ENCODE measurements at regions not wholly inside any gene's neighbourhood (a gene's known extent, or its start where the extent isn't known, plus 50 kb on each side); places are given as distances from the start of the nearest gene placed in this dataset.
"Not testable (repeated sequence)": the region's sequence is repeated elsewhere in the genome, so short reads cannot be mapped to it uniquely, and the experiment has no call there.

DNA sequence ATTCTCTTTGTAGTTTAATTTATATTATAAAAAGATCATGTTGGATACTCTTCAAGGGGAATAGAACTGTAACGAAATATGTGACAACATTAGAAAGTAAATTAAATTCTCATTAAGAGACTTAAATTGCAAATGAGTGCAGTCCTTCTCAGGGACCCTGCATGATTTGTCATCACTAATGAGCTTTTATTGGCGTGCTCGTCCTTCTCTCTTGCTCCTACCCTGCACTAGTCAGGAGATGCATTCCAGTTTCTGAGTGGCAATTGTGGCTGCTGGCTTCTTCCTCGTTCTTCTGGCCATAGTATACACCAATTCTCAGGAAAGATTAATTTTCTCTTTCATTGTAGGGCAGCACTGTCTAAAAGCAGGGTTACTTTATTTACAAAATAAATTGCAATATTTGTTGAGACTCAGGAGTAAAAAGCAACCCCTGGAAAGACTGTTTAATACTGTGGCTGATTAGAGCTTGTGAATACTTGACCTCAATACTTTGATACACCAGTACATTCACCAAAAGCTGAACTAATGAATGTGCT lies 376.3 kb upstream of the CHD1 start:
- no peaks in the 10 kb centered on the region for H3K4me1 Mint-ChIP-seq (ENCODE audit: low read depth)
- no peaks in the 10 kb centered on the region for H3K36me3 Mint-ChIP-seq (ENCODE audit: low read depth)
- H3K27ac Mint-ChIP-seq: no peak overlapping the region
- no peaks in the 10 kb centered on the region for H3K9me3 Mint-ChIP-seq
- H3K4me3 Mint-ChIP-seq: no peak overlapping the region
- no peaks in the 10 kb centered on the region for H3K27me3 Mint-ChIP-seq

DNA sequence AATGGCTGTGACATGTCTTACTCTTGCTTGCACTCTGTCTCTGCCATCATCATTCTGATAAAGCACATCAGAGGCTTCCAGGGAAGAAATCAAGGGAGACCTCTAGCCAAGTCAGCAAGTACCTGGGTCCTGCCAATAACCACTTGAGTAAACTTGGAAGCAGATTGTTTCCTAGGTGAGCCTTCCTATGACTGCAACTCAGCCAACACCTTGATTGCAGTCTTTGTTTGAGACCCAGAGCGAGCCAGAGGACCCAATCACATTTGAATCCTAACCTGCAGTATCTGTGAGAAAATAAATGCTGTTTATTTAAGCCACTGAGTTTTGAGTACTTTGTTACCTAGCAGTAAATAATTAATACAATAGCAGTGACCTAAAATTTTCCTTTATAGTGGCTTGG lies 356.8 kb upstream of the CHD1 start:
- Mint-ChIP-seq H3K4me1 (ENCODE audit: low read depth) (no peaks in the 10 kb centered on the region), H3K4me3 (no peak overlapping the region), H3K36me3 (ENCODE audit: low read depth) (no peaks in the 10 kb centered on the region), H3K27me3 (no peaks in the 10 kb centered on the region), H3K9me3 (no peaks in the 10 kb centered on the region), H3K27ac (no peak overlapping the region)

DNA sequence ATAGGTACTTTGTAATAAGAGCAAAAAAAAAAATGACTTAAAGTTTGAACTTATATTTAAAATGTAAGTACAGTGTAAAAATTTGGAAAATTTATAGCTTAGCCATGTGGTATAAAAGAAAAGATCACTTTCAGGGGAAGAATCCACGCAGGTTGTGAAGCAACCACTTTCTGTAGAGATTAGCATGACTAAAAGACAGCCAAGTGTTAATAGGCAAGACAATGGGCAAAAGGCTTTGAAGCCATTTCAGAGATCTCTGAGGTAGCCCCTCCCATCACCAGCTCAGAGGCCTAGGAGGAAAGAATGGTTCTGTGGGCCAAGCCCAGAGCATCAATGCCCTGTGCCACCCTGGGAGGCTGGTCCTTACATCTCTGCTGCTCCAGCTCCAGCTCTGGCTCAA lies 346.3 kb upstream of the CHD1 start:
- Mint-ChIP-seq H3K27me3 (no peaks in the 10 kb centered on the region), H3K27ac (no peak overlapping the region), H3K36me3 (ENCODE audit: low read depth) (no peaks in the 10 kb centered on the region), H3K9me3 (peaks cover 6% of the 10 kb centered on the region), H3K4me1 (ENCODE audit: low read depth) (no peaks in the 10 kb centered on the region), H3K4me3 (no peak overlapping the region)

DNA sequence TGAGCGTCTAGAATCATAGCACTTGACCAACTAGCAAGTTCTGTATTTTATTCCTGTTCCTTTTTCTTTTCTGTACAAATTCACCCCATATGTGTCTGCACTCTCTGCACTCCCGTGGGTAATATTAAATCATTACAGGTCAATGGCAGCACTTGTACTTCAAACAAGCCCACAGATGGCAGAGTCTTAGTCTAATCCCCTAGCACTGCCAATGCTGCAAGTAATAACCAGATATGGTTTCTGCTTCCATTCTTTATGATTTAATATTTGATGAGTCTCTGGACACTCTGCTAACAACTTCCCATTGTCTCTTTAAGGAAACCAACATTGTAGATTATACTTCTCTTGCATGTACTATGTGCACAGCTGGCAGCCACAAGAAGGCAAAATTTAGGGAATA lies 343.8 kb upstream of the CHD1 start:
- H3K4me3 Mint-ChIP-seq: no peak overlapping the region
- no peaks in the 10 kb centered on the region for H3K36me3 Mint-ChIP-seq (ENCODE audit: low read depth)
- peaks cover 6% of the 10 kb centered on the region for H3K9me3 Mint-ChIP-seq
- no peaks in the 10 kb centered on the region for H3K27me3 Mint-ChIP-seq
- no peaks in the 10 kb centered on the region for H3K4me1 Mint-ChIP-seq (ENCODE audit: low read depth)
- no peak overlapping the region for H3K27ac Mint-ChIP-seq

DNA sequence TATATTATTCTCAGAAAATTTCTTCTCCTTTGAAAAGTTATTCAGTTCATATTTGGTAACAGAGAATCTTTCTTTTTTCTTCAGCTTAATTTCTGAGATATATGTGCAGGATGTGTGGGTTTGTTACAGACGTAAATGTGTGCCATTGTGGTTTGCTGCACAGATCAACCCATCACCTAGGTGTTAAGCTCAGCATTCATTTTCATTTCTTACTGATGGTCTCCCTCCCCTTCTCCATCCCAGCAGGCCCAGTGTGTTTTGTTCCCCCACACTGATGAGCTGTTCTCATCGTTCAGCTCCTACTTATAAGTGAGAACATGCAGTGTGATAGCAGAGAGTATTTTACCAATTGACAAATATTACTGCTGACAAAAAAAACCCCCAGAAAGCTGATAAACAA lies 330.0 kb upstream of the CHD1 start:
- H3K36me3 Mint-ChIP-seq (ENCODE audit: low read depth): no peaks in the 10 kb centered on the region
- H3K4me1 Mint-ChIP-seq (ENCODE audit: low read depth): no peaks in the 10 kb centered on the region
- no peak overlapping the region for H3K27ac Mint-ChIP-seq
- H3K9me3 Mint-ChIP-seq: peaks cover 24% of the 10 kb centered on the region
- H3K27me3 Mint-ChIP-seq: no peaks in the 10 kb centered on the region
- no peak overlapping the region for H3K4me3 Mint-ChIP-seq

DNA sequence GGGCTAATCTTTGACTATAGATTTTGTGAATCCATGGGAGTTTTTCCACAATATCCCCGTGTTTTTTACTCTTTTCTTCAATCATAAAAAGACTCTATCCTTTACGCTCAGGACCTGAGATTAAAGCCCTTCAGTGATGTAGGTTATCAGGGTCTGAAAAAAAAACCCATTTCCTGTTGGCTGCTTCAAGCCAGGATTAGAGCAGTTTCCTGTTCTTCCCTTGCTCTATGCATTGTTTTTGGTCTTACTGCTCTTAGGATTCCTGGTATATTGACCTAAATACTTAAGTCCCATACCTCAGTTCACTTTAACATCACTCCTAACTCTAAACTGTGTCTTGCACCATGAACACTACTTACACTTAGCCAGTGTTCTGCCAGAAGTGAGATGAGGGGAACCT lies 319.3 kb upstream of the CHD1 start:
- no peaks in the 10 kb centered on the region for H3K4me1 Mint-ChIP-seq (ENCODE audit: low read depth)
- no peaks in the 10 kb centered on the region for H3K27me3 Mint-ChIP-seq
- H3K9me3 Mint-ChIP-seq: no peaks in the 10 kb centered on the region
- H3K4me3 Mint-ChIP-seq: no peak overlapping the region
- H3K36me3 Mint-ChIP-seq (ENCODE audit: low read depth): no peaks in the 10 kb centered on the region
- no peak overlapping the region for H3K27ac Mint-ChIP-seq

DNA sequence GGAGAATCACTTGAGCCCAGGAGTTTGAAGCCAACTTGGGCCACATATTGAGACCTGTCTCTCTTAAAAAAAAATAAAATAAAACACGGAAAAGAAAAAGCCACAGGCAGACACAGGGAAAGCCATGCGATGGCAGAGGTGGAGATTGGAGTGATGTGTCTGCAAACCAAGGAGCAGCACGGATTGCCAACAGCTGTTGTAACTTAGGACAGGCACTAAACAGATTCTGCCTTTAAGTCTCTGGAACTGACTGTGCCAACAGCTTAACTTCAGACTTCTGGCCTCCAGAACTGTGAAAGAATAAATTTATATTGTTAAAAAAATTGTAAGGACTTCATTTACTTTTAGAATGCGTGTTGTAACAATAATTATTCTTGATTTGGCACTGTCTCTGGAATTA lies 318.5 kb upstream of the CHD1 start:
- Mint-ChIP-seq H3K27ac (no peak overlapping the region), H3K4me1 (ENCODE audit: low read depth) (no peaks in the 10 kb centered on the region), H3K36me3 (ENCODE audit: low read depth) (no peaks in the 10 kb centered on the region), H3K4me3 (no peak overlapping the region), H3K27me3 (no peaks in the 10 kb centered on the region), H3K9me3 (no peaks in the 10 kb centered on the region)

DNA sequence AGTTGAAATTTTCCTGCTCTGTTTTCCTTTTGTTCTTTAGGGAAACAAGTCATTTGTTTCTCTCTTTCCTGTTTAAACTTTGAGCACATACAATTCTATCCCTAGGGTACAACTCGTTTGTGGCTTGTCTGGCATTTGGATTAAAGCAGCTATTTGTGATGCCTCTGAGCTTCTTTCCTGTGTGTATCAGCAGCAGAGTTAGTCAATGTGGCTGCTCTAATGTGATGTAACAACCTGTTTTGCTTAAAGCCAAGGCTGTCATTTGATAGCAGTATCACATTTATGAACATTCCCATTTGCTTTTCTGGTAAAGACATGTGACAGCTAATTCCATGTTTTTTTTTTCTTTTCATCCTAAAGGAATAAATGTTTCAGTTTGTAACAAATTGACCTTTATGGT lies 314.3 kb upstream of the CHD1 start:
- H3K27me3 Mint-ChIP-seq: no peaks in the 10 kb centered on the region
- no peak overlapping the region for H3K4me3 Mint-ChIP-seq
- no peaks in the 10 kb centered on the region for H3K9me3 Mint-ChIP-seq
- no peak overlapping the region for H3K27ac Mint-ChIP-seq
- H3K36me3 Mint-ChIP-seq (ENCODE audit: low read depth): no peaks in the 10 kb centered on the region
- H3K4me1 Mint-ChIP-seq (ENCODE audit: low read depth): no peaks in the 10 kb centered on the region

DNA sequence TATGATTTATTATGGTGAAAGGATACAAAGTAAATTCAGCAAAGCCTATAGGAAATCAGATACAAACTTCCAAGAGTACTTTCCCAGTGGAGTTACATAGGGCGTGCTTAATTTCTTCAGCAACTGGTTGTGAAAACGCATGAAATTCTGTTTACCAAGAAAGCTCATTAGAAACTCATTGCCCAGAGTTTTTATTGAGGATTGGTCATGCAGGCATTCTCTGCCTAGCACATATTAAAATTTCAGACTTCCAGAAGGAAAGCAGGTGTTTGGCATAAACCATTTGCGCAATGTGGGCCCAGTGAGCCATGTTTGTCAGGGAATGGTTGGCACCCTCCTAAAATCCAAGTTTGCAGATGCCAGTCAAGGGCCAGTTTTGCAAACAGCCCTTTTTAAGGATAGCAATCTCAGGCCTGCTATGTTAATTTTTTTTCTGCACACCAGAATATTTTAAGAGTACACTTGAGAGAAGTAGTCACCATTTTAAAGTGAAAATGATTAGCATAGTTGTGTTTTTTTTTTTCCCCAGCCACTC lies 311.1 kb upstream of the CHD1 start:
- peaks cover 3% of the 10 kb centered on the region for H3K9me3 Mint-ChIP-seq
- no peak overlapping the region for H3K27ac Mint-ChIP-seq
- no peaks in the 10 kb centered on the region for H3K27me3 Mint-ChIP-seq
- no peaks in the 10 kb centered on the region for H3K36me3 Mint-ChIP-seq (ENCODE audit: low read depth)
- H3K4me3 Mint-ChIP-seq: no peak overlapping the region
- H3K4me1 Mint-ChIP-seq (ENCODE audit: low read depth): no peaks in the 10 kb centered on the region

DNA sequence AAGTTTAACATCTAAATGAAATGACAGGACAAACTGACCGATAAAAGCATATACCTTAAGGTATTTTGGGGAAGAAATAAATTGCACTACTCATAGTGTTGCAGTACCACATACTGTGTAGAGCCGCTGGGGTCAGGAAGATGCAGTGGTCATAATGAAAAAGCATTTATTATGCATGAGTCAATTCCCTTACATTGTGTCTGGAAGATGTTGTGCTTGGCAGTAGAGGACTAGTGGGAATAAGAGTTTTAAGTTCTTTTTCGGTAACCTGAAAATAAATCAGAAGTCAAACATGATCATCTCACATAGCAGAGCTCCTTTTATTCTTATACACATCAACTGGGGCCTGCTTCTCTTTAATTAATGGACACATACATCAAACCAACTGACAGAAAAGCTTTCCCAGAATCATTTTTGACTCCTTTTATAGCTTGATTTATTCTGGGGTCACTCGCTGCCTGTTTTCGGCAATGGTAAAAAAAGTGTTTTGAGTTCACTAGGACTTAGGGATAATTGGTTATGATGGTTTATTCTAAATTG lies 262.5 kb upstream of the CHD1 start:
- no peaks in the 10 kb centered on the region for H3K4me1 Mint-ChIP-seq (ENCODE audit: low read depth)
- H3K9me3 Mint-ChIP-seq: no peaks in the 10 kb centered on the region
- no peak overlapping the region for H3K27ac Mint-ChIP-seq
- H3K4me3 Mint-ChIP-seq: no peak overlapping the region
- no peaks in the 10 kb centered on the region for H3K27me3 Mint-ChIP-seq
- no peaks in the 10 kb centered on the region for H3K36me3 Mint-ChIP-seq (ENCODE audit: low read depth)

DNA sequence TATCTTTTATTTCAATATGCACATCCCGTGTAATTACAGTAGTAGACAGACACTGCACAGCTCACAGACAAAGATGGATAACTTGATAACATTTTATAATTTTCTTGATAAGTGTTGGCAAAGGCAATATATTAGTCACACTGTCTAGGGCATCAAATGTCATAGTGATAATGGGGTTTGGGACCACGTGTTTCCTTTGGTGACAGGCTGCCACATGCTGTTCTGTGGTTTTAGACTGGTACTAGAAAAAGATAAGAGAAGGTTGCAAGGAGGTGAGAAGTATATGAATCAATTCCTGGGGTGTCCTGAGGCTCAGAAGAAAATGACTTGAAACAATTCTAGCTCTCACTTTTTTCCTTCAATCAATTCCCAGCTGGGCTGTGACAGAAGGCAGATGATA lies 258.8 kb upstream of the CHD1 start:
- Mint-ChIP-seq H3K27ac (no peak overlapping the region), H3K27me3 (no peaks in the 10 kb centered on the region), H3K4me1 (ENCODE audit: low read depth) (no peaks in the 10 kb centered on the region), H3K9me3 (no peaks in the 10 kb centered on the region), H3K36me3 (ENCODE audit: low read depth) (no peaks in the 10 kb centered on the region), H3K4me3 (no peak overlapping the region)

DNA sequence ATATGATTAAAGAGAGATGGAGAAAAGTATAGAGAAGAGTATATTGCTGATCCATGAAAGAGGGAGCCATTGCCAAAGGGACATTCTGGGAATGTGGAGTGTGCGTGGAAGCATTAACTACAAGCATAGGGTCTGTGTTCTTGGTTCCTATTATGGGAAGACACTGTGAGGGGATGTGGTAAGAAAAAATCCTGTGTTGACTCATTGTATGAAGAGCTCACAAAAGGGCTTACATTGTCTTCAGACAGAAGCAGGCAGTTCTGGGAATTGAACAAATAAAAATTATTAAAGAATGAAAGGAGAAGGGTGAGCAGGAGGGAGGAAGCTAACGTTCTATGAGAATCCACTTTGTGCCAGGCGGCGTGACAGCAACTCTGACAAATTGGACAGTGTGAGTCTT lies 250.4 kb upstream of the CHD1 start:
- Mint-ChIP-seq H3K4me3 (no peak overlapping the region), H3K4me1 (ENCODE audit: low read depth) (no peaks in the 10 kb centered on the region), H3K27ac (no peak overlapping the region), H3K27me3 (peaks cover 9% of the 10 kb centered on the region), H3K9me3 (no peaks in the 10 kb centered on the region), H3K36me3 (ENCODE audit: low read depth) (no peaks in the 10 kb centered on the region)

DNA sequence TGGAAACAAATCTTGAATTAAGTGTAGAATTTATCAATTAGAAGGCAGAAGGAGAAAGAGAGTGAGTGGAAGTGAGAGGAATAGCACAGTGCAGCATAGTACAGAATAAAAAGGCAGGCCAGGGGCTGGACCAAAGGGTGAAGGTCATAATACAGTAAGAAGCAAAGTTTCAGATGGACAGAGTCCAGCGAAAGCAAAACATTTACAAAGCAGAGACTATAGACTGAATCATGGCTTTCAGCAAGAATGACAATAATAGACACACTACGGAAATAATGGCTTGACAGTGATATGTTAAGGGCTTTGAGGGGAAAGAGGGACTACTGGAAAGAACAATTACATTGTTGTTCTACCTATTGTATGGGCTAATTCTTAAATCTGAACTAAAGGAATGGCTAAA lies 249.0 kb upstream of the CHD1 start:
- H3K27ac Mint-ChIP-seq: no peak overlapping the region
- no peak overlapping the region for H3K4me3 Mint-ChIP-seq
- H3K36me3 Mint-ChIP-seq (ENCODE audit: low read depth): no peaks in the 10 kb centered on the region
- H3K27me3 Mint-ChIP-seq: peaks cover 9% of the 10 kb centered on the region
- no peaks in the 10 kb centered on the region for H3K9me3 Mint-ChIP-seq
- no peaks in the 10 kb centered on the region for H3K4me1 Mint-ChIP-seq (ENCODE audit: low read depth)

DNA sequence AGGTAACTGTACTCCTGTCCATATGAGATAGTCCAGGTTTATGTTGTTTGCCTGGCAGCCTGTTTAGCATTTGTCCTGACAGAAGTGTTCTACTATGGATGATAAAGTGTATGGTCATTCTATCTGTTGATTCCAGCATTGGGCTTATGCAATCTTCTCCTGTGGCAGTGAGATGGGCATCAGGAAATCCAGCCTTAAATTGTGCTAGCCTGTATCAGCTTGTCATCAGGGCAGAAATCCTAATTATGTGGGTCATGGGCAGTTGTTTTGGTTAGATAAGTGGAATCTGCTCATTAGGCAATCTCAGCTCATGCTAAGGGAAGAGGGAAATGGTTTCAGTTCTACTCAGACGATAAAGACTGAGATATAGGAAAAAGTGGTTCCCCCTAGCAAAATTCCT lies 247.4 kb upstream of the CHD1 start:
- Mint-ChIP-seq H3K27ac (no peak overlapping the region), H3K9me3 (no peaks in the 10 kb centered on the region), H3K4me3 (no peak overlapping the region), H3K4me1 (ENCODE audit: low read depth) (no peaks in the 10 kb centered on the region), H3K27me3 (peaks cover 9% of the 10 kb centered on the region), H3K36me3 (ENCODE audit: low read depth) (no peaks in the 10 kb centered on the region)

DNA sequence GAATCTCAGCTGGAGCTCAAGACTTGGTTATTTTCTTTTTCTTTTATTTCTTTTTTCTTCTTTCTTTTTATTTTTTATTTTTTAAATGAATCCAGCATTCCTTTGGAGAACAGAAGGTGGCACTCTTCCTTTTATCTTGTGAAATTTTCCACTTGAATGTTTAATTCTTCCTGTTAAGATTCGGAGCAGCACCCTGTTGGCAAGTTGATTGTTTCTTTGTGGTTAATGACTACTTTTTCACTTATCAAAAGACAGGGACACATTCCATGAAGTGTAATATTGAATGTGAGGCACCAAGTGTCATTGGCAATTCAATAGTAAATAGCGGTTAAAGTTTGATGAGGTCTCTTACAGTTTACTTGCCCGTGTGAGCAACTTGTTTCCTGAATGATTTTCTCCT lies 240.5 kb upstream of the CHD1 start:
- no peaks in the 10 kb centered on the region for H3K27me3 Mint-ChIP-seq
- H3K36me3 Mint-ChIP-seq (ENCODE audit: low read depth): no peaks in the 10 kb centered on the region
- no peaks in the 10 kb centered on the region for H3K9me3 Mint-ChIP-seq
- no peak overlapping the region for H3K27ac Mint-ChIP-seq
- no peaks in the 10 kb centered on the region for H3K4me1 Mint-ChIP-seq (ENCODE audit: low read depth)
- H3K4me3 Mint-ChIP-seq: no peak overlapping the region

DNA sequence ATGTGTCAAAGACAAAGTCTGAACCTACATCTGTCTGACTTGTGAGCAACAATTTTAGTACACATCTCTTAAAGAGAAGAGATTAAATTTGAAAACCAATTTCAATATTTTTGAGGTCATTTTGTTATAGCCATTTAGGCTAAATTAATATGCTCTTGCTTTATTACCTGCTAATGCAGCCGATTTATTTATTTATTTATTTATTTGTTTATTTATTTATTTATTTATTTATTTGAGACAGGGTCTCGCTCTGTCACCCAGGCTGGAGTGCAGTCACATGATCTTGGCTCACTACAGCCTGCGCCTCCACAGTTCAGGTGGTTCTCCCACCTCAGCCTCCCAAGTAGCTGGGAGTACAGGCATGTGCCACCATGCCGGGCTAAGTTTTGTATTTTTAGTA lies 232.7 kb upstream of the CHD1 start:
- not testable (repeated sequence) for H3K4me1 Mint-ChIP-seq (ENCODE audit: low read depth); H3K4me3 Mint-ChIP-seq; H3K9me3 Mint-ChIP-seq; H3K27ac Mint-ChIP-seq; H3K36me3 Mint-ChIP-seq (ENCODE audit: low read depth); H3K27me3 Mint-ChIP-seq

All from stimulated activated naive CD8-positive, alpha-beta T cell treated with anti-CD3 and anti-CD28 coated beads, Interleukin-15, Interleukin-2, amounts not matched to agents 100 ng/mL and 50 ng/mL, for 24 hours (primary cell).